Cardiac septum (tissue), 1 donor: ENCODE measurements at regions not wholly inside any gene's neighbourhood (a gene's known extent, or its start where the extent isn't known, plus 50 kb on each side); places are given as distances from the start of the nearest gene placed in this dataset.

Experiments
- DNase-seq: peaks from one replicate; pipeline ENCODE4 v3.0.0-alpha.2; 2020; ENCODE audit warnings: low spot score
- intact Hi-C: fragments of 100-400 bp; cut with DNase I; formaldehyde crosslinking; loops from one replicate; pipeline ENCODE4 v1.14.0; 2022
- donor health status: DM: no; HTN: no; CAD: no.

- intact Hi-C loops = no loop called here
- DNase-seq = no peak
These were observed 269.4 kb downstream of the TCF7L2 start for GRCh38 chr10:113219446-113219845.

GRCh38 chr10:113221756-113222168 lies 271.7 kb downstream of the TCF7L2 start:
- intact Hi-C loops = no loop called here
- DNase-seq = no peak

DNA sequence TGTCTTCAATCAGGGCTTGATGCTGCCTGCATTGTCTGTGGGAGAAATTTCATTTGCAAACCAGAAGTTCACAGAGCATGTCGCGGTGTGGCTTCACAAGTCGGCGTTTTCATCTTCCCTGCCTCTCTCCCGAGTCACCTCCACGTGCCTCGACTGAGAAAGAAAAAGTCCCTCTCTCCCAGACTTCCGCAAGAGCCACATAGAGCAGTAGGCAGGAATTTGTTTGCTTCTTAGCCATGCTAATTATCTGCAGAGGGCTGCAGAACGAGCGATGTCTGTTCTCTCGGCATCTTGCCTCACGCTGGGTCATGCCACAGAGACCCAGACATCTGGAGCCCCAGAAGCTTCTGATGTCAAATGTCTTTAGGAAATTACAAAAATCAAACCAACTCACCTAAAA lies 272.2 kb downstream of the TCF7L2 start:
- intact Hi-C loops = no loop called here
- no peak for DNase-seq

DNA sequence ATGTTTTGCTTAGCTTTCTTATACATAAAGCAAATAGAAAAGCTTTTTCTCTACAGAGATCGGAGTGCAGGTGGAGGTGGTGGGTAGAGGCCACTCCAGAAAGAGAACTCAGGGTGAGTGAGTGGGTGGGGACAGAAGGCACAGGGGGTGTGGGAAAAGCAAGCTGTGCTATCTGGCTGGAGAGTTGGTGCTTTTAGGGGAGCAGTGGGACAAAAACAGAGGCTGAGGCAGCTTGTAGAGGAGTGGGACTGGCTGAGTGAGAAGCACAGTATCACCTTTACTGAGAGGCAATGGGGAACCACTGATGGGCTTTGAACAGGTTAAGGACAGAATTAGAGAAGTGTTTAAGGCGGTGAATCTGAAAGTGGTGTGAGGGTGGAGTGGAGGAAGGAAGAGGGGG lies 275.3 kb downstream of the TCF7L2 start:
- no peak for DNase-seq
- intact Hi-C loops = no loop called here

GRCh38 chr10:113225903-113226302 lies 275.9 kb downstream of the TCF7L2 start:
- DNase-seq = peak; percentile 51
- intact Hi-C loops = no loop called here

DNA sequence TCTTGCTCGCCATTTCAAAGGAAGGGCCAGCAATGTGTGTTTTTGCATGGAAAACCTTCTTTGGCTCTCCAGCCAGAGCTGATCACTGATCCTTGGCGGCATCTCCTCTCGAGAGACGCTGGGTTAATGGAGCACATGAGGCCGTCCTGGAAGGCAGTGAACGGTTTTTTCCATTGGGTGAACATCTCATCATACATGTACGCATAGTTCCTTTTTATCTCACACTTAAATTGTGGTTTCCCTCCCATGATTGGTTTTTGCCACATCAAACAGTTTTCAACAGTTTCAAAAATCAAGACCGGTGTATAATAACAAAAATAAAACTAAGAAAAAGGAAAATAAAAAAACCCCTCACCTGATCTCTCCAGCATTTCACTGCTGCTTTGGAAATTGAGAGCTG lies 276.4 kb downstream of the TCF7L2 start:
- peak; percentile 73 for DNase-seq

DNA sequence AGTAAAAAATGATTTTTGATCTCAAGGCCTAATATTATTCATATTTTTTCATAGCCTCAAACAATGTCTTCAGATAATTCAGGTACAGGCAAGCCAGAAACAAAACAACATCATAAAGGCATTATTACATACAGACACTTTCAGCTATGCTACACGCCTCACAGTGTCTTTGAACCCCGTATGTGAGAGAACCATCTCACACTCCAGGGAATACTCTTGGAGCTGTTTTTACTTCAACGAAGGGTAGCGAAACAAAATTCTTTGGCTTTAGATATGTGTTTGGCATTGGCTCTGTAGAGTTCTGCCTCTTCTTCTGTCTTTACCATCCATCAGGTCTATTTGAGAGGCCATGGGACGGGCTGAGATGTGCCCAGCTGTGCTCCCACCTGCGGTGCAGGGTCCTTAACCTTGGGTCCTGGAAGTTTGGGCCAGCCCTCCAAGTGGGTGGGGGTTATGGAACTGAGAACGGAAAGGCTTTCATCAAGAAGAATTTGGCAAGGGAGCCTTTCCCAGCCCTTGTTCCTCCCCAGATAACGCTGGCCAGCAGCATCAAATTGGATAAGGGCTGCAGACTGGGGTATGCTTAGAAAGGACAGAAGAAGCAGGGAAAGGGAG lies 276.9 kb downstream of the TCF7L2 start:
- intact Hi-C loops = no loop called here
- no peak for DNase-seq

More for the DNA sequence above, 276.4 kb downstream of the TCF7L2 start:
- intact Hi-C loops = no loop called here

DNA sequence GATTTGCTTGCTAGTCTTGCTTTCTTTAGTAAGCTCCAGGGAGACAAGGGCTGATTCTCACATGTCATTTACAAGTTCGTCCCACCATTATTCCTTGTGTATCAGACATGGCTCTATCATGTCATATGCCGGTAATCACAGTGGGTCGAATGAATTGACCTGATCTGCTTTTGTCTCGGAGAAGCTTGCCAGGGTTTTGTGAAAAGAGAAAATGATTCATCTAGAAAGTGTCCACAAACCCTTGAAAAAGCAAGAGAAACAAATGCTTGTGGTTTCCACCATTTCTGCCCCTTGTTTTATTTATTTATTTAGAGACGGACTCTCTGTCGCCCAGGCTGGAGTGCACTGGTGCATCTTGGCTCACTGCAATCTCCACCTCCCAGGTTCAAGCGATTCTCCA lies 278.5 kb downstream of the TCF7L2 start:
- intact Hi-C loops = no loop called here
- no peak for DNase-seq

DNA sequence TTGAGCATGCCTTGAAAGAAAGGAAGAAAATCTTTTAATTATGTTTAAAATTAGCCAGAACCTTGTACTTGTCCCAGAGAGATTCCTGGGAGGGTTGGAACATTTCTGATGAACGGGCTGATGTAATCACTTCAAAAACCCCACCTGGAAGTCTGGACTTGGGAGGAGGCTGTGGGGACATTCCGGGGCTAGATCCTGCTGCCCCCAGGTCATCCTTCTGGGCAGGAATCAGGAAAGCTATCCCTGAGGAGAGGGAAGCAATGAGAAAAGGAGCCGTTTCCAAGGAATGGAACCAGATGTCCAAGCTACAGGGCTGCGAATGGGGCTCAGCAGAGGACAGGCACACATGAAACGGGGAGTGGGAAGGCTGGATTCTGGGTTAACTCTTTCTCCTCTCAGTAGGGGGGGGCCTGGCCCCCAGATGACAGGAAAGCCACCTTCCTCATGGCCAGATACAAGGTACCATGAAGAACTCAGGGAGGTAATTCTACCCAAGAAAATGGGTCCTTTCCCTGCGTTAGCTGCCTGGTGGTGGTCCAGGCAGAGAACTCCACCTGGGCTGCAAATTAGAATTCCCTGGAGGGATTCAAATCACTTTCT lies 280.1 kb downstream of the TCF7L2 start:
- DNase-seq = no peak
- intact Hi-C loops = no loop called here

GRCh38 chr10:113232928-113233511 lies 283.0 kb downstream of the TCF7L2 start:
- intact Hi-C loops = no loop called here
- DNase-seq = no peak

DNA sequence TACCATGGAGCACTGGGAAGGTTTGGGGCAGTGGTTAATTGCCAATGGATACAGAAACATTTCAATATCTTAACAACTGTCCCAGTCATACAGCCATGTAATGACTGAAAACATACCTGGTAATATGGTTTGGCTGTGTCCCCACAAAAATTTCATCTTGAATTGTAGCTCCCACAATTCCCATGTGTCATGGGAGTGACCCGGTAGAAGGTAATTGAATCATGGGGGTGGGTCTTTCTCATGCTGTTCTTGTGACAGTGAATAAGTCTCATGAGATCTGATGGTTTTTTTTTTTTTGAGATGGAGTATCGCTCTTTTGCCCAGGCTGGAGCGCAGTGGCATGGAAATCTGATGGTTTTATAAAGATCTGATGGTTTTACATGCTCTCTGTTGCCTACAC lies 284.4 kb downstream of the TCF7L2 start:
- intact Hi-C loops = no loop called here
- DNase-seq = no peak

DNA sequence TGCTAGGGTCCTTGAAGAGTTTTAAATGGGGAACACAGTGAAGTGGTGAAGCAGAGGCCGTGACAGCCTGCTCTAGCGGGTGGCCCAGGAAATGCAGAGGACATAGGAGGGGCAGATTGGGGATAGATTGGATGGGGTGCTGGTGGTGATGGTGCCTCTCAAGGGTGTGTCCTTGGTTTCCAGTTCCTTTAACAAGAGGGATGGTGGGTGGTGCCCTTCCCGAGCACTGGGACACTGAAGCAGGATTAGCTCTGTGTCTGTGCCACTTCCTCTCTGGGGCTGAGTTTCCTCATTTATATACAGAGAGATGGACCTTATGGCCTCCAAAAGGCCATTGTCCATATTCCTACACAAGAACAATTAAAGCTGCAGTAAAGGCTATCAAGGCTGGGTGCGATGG lies 285.5 kb downstream of the TCF7L2 start:
- no peak for DNase-seq
- intact Hi-C loops = no loop called here

DNA sequence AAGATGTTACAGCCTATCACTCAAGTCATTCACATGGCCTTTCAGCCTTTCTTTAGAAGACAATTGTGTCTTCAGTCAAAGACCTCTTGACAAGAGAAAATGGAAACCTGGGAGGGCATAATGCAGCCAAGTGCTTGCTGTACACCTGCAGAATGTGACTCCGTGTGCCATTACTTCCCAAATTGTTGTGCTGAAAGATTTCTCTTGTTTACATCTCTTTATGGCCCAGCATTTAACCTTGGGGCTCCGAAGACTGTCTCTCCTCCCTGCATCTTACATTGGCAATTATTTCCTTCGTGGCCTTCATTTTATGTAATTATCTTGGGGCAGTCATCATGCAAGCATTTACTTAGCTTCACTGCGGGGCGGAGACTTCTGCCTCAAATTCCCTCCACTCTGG lies 287.0 kb downstream of the TCF7L2 start:
- DNase-seq = no peak

GRCh38 chr10:113239566-113240350 lies 289.7 kb downstream of the TCF7L2 start:
- intact Hi-C loops = no loop called here
- no peak for DNase-seq

More for the DNA sequence above, 287.0 kb downstream of the TCF7L2 start:
- intact Hi-C loops = no loop called here

DNA sequence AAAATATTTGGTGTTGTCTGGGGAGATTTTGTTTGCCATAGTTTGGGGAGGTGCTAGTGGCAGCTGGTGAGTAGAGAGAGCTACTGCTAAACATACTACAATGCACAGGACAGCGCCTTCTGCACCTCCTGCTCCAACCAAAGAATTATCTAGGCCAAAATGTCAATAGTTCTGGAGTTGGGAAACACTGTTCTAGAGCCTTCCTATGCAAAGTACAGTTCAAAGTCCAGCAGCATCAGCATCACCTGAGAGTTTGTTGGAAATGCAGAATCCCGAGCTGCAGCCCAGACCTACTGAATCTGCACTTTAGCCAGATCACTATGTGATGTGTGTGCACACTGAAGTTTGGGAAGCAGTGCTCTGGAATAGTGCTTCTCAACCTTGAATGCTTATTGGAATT lies 290.7 kb downstream of the TCF7L2 start:
- DNase-seq = no peak
- intact Hi-C loops = no loop called here

DNA sequence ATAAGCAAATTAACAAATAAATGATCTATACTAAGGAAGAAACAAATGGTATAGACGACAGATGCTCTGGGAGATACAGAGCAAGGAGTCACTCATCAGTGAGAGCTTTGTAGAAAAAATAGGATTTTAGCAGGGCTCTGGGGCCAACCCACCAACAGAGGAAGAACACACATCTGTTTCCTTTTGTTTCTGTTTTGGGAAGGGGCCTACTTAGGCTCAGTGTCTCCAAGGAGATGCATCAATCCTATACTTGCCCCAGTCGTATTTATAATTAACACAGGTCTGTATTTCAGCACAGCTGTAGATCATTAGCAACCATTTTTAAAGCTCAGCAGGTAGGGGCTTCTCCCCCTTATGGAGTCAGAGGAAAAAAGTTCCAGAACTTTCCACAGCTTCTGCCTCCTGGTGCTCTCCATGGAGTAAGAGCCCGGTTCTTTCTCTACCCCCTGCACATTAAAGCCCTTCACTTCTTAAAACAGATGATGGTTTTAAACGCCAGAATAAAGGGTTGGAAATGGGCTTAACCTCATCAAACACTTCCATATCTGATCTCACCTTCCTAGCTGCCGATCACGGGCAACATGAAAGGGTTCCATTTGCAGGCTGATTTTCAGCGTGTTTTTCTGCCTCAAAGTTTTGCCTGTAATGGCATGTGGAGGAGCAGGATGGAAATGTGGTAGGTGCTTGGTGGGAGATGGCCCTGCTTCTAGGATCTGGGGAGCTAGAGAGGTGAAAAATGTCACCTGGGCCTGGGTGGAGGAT lies 291.7 kb downstream of the TCF7L2 start:
- intact Hi-C loops = no loop called here
- DNase-seq = no peak

GRCh38 chr10:113243311-113243710 lies 293.3 kb downstream of the TCF7L2 start:
- intact Hi-C loops = no loop called here

DNA sequence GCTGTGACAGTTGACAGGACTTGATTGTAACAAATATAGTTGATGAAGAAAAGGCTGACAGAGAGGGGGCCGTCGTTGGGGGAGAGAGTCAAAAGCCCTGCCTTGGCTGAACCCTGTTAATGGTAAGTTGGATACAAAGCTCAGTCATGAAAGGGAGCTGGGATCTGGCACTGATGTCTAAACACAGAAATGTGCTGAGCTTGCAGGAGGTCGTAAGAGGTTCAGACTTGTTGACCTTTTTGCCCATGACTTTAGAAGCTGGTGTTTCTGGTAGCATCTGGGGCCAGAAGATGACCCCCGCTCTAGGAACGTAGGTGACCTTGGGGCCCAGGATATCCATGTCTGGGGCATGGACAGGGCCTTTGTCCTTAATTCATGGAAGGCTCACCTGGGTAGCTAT lies 294.7 kb downstream of the TCF7L2 start:
- intact Hi-C loops = no loop called here
- DNase-seq = no peak

More at GRCh38 chr10:113243311-113243710, 293.3 kb downstream of the TCF7L2 start:
- DNase-seq = no peak

GRCh38 chr10:113245286-113245685 lies 295.2 kb downstream of the TCF7L2 start:
- no peak for DNase-seq
- intact Hi-C loops = no loop called here

GRCh38 chr10:113247050-113247449 lies 297.0 kb downstream of the TCF7L2 start:
- no peak for DNase-seq
- intact Hi-C loops = no loop called here
